Smooth muscle cell (in vitro differentiated cells): ENCODE measurements at regions not wholly inside any gene's neighbourhood (a gene's known extent, or its start where the extent isn't known, plus 50 kb on each side); places are given as distances from the start of the nearest gene placed in this dataset.

Source experiments
- DNase-seq: peaks from one replicate; lab custom pipeline; 2025; ENCODE audit not compliant: unreplicated experiment; lab: John Stamatoyannopoulos, UW
- H2AFZ ChIP-seq: fragments of 200-600 bp; sonication (generic); 2 replicates; pipeline ENCODE4 v1.6.0; 2016; ENCODE audit warnings: antibody characterized with exemption, low read depth, mild to moderate bottlenecking
- H3F3A ChIP-seq: fragments of 200-600 bp; sonication (generic); 2 replicates; pipeline ENCODE4 v1.6.0; 2017; ENCODE audit warnings: antibody characterized with exemption, low read depth
- H3K27ac ChIP-seq: fragments of 200-600 bp; sonication (generic); 2 replicates; pipeline ENCODE4 v1.5.1; 2016; ENCODE audit warnings: low read depth, mild to moderate bottlenecking
- H3K27me3 ChIP-seq: fragments of 200-600 bp; sonication (generic); 2 replicates; pipeline ENCODE4 v1.6.1; 2016; ENCODE audit warnings: low read depth, mild to moderate bottlenecking
- H3K36me3 ChIP-seq: fragments of 200-600 bp; sonication (generic); 2 replicates; pipeline ENCODE4 v1.5.1; 2016; ENCODE audit warnings: low read depth
- H3K4me1 ChIP-seq: fragments of 200-600 bp; sonication (generic); 2 replicates; pipeline ENCODE4 v1.5.1; 2016; ENCODE audit warnings: low read depth
- H3K4me2 ChIP-seq: fragments of 200-600 bp; sonication (generic); 2 replicates; pipeline ENCODE4 v1.6.0; 2016; ENCODE audit warnings: mild to moderate bottlenecking
- H3K4me3 ChIP-seq: fragments of 200-600 bp; sonication (generic); 2 replicates; pipeline ENCODE4 v1.5.1; 2016; ENCODE audit warnings: mild to moderate bottlenecking
- H3K79me2 ChIP-seq: fragments of 200-600 bp; sonication (generic); 2 replicates; pipeline ENCODE4 v1.6.0; 2016; ENCODE audit warnings: low read depth, mild to moderate bottlenecking
- H3K9ac ChIP-seq: fragments of 200-600 bp; sonication (generic); 2 replicates; pipeline ENCODE4 v1.6.0; 2016; ENCODE audit warnings: low read depth
- H3K9me3 ChIP-seq: fragments of 200-600 bp; sonication (generic); replicated peaks from 2 replicates; pipeline ENCODE4 v1.5.1; 2016; ENCODE audit warnings: low read depth
- H4K20me1 ChIP-seq: fragments of 200-600 bp; sonication (generic); 2 replicates; pipeline ENCODE4 v1.6.0; 2016; ENCODE audit warnings: low read depth
- CTCF ChIP-seq: fragments of 200-600 bp; sonication (generic); IDR thresholded peaks from 2 replicates; pipeline ENCODE4 v1.5.1; 2017; ENCODE audit warnings: borderline replicate concordance, mild to moderate bottlenecking, antibody characterized with exemption; ENCODE audit not compliant: insufficient read depth, poor library complexity, severe bottlenecking
- WGBS: methylation state at CpG from one replicate; pipeline ENCODE4 v1.1.7; 2016; ENCODE audit warnings: low lambda C conversion rate; 5-methylcytosine and 5-hydroxymethylcytosine counted together

- Histone ChIP-seq H3K27ac (no peak overlapping the region), H3K79me2 (no peaks in the 10 kb centered on the region), H3K36me3 (no peaks in the 10 kb centered on the region), H3K27me3 (no peaks in the 10 kb centered on the region), H3K4me2 (no peak overlapping the region), H3K9ac (no peak overlapping the region), H3K4me3 (no peak overlapping the region), H3K9me3 (no peaks in the 10 kb centered on the region), H3F3A (no peaks in the 10 kb centered on the region), H3K4me1 (no peaks in the 10 kb centered on the region), H4K20me1 (no peaks in the 10 kb centered on the region), H2AFZ (no peak overlapping the region)
- 93% methylated on average over 3 of the region's 3 CpGs for WGBS
- no peak for TF ChIP-seq CTCF
- no peak for DNase-seq
Measured at GRCh38 chr6:12394170-12394569, 104.0 kb downstream of the EDN1 start.

- no peak for TF ChIP-seq CTCF
- Histone ChIP-seq H4K20me1 (no peaks in the 10 kb centered on the region), H3K36me3 (no peaks in the 10 kb centered on the region), H3K9me3 (no peaks in the 10 kb centered on the region), H3K27ac (no peak overlapping the region), H3K4me1 (no peaks in the 10 kb centered on the region), H2AFZ (no peak overlapping the region), H3K4me3 (no peak overlapping the region), H3F3A (no peaks in the 10 kb centered on the region), H3K27me3 (no peaks in the 10 kb centered on the region), H3K4me2 (no peak overlapping the region), H3K9ac (no peak overlapping the region), H3K79me2 (no peaks in the 10 kb centered on the region)
- no peak for DNase-seq
- WGBS = 94% methylated on average over 3 of the region's 3 CpGs
Measured at GRCh38 chr6:12395898-12396297, 105.7 kb downstream of the EDN1 start.

- Histone ChIP-seq H3K27ac (no peak overlapping the region), H3K4me3 (no peak overlapping the region), H3F3A (no peaks in the 10 kb centered on the region), H3K4me1 (peaks cover 8% of the 10 kb centered on the region), H3K79me2 (no peaks in the 10 kb centered on the region), H3K9me3 (no peaks in the 10 kb centered on the region), H3K4me2 (no peak overlapping the region), H3K27me3 (no peaks in the 10 kb centered on the region), H3K9ac (no peak overlapping the region), H3K36me3 (no peaks in the 10 kb centered on the region), H4K20me1 (no peaks in the 10 kb centered on the region), H2AFZ (no peak overlapping the region)
- no peak for TF ChIP-seq CTCF
- no peak for DNase-seq
- 88% methylated on average over 3 of the region's 3 CpGs for WGBS
Measured at GRCh38 chr6:12401200-12401599, 111.0 kb downstream of the EDN1 start.

GRCh38 chr6:12403201-12403826 lies 113.2 kb downstream of the EDN1 start:
- H3F3A ChIP-seq = no peaks in the 10 kb centered on the region
- peak overlapping the region; percentile 24 for H3K4me2 ChIP-seq
- no peaks in the 10 kb centered on the region for H3K27me3 ChIP-seq
- no peak overlapping the region for H3K4me3 ChIP-seq
- no peaks in the 10 kb centered on the region for H3K9me3 ChIP-seq
- TF ChIP-seq CTCF = no peak
- H3K79me2 ChIP-seq = no peaks in the 10 kb centered on the region
- H3K36me3 ChIP-seq = no peaks in the 10 kb centered on the region
- peak overlapping the region; percentile 64 for H3K27ac ChIP-seq
- no peaks in the 10 kb centered on the region for H4K20me1 ChIP-seq
- no peak for DNase-seq
- H3K4me1 ChIP-seq = peaks cover 8% of the 10 kb centered on the region
- WGBS = 93% methylated on average over 2 of the region's 2 CpGs
- H3K9ac ChIP-seq = no peak overlapping the region
- peak overlapping the region; percentile 11 for H2AFZ ChIP-seq
